ENCODE measurements at regions not wholly inside any gene's neighbourhood (a gene's known extent, or its start where the extent isn't known, plus 50 kb on each side); places are given as distances from the start of the nearest gene placed in this dataset.
"Not testable (repeated sequence)": the region's sequence is repeated elsewhere in the genome, so short reads cannot be mapped to it uniquely, and the experiment has no call there.

- no peak for DNase-seq
Measured at GRCh38 chr1:187920976-187921375, 1092.2 kb downstream of the PLA2G4A start.

GRCh38 chr1:187921426-187921825 is 1092.7 kb downstream of the PLA2G4A start:
- no peak for DNase-seq

GRCh38 chr1:187922255-187922654 is 1093.5 kb downstream of the PLA2G4A start:
- no peak for DNase-seq

DNA sequence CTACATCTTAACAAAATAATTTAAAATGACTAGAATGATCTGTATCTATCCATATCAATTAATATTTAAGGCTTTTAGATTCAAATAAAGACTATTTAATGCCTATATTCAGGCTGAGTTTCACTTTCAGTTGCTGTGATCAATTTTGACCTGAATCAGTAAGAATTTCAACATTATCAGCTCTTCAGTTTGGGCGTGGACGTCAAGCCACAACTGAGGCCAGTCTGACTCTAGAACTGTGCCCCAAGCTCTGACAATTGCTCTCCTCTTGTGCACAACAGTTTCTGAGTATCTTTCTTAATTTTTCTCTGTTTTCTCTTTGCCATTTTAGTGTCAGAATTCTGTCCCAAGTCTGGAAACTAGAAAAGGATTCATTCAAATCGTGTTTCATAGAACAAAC is 1095.5 kb downstream of the PLA2G4A start:
- no peak for DNase-seq

DNA sequence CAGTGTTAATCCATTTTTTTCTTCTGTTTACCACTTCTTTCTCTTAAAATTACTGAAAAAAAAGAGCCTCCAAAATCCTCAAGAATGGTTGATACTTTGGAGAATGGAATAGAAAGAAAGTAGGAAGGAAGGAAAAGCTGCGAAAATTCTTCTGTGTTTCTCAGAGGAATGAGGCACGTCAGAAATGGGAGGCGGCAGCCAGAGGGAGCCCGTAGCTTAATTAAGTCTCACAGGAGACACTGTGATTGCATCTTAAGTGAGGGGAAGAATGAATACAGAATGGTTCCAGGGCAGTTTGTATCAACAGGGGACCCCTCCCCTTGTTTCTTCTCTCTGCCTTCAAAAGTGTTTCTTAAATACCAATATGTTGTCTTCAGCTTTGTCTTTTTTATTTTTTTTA is 1099.5 kb downstream of the PLA2G4A start:
- DNase-seq = no peak

GRCh38 chr1:187928696-187929095 is 1099.9 kb downstream of the PLA2G4A start:
- no peak for DNase-seq

- no peak for DNase-seq
Measured at GRCh38 chr1:187931776-187932175, 1103.0 kb downstream of the PLA2G4A start.

- no peak for DNase-seq
Measured at GRCh38 chr1:187933562-187934419, 1105.0 kb downstream of the PLA2G4A start.

GRCh38 chr1:187936667-187937066 is 1107.9 kb downstream of the PLA2G4A start:
- DNase-seq = no peak

DNA sequence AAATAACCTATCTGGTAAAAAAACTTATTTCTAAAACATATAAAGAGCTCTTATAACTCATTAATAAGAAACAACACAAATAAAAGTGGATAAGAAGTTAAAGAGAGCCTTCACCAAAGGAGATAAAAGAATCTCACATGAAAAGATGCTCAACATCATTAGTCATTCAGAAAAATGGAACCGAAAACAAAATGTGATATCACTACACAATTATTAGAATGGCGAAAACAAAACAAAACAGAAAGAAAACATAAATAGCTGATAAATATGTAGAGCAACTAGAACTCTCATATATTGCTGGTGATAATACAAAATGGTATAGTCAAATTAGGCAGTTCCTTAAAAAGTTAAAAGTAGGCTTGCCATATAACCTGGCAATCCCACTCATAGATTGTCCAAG is 1109.3 kb downstream of the PLA2G4A start:
- DNase-seq = no peak

- no peak for DNase-seq
Measured at GRCh38 chr1:187942986-187943385, 1114.2 kb downstream of the PLA2G4A start.

GRCh38 chr1:187943606-187944403 is 1115.1 kb downstream of the PLA2G4A start:
- DNase-seq = no peak

DNA sequence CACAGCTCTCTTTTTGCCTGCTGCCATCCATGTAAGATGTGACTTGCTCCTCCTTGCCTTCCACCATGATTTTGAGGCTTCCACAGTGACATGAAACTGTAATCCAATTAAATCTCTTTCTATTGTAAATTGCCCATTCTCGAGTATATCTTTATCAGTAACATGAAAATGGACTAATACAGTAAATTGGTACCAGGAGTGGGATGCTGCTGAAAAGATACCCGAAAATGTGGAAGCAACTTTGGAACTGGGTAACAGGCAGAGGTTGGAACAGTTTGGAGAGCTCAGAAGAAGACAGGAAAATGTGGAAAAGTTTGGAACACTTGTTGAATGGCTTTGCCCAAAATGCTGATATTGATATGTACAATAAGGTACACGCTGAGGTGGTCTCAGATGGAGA is 1117.9 kb downstream of the PLA2G4A start:
- not testable (repeated sequence) for DNase-seq

GRCh38 chr1:187947359-187947758 is 1118.6 kb downstream of the PLA2G4A start:
- DNase-seq = no peak

GRCh38 chr1:187948170-187948794 is 1119.5 kb downstream of the PLA2G4A start:
- no peak for DNase-seq

DNA sequence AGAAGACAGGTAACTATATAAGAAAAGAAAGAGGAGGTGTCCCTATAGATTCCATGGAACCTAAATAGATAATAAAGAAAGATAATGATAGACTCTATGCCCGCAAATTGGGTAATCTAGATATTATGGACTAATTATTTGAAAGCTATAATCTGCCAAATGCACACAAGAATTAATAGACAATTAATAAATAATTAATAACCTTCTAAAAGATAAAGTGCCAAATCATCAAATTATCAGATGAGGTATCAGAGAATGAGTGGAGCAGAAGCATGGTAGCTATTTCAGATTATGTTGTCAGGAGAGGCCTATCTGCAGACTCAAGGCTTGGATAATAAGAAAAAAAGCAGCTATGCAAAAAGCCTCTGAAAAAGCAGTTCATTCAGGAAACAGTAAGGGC is 1120.8 kb downstream of the PLA2G4A start:
- DNase-seq = no peak

- no peak for DNase-seq
Measured at GRCh38 chr1:187951817-187952216, 1123.1 kb downstream of the PLA2G4A start.

- no peak for DNase-seq
Measured at GRCh38 chr1:187952446-187952845, 1123.7 kb downstream of the PLA2G4A start.

DNA sequence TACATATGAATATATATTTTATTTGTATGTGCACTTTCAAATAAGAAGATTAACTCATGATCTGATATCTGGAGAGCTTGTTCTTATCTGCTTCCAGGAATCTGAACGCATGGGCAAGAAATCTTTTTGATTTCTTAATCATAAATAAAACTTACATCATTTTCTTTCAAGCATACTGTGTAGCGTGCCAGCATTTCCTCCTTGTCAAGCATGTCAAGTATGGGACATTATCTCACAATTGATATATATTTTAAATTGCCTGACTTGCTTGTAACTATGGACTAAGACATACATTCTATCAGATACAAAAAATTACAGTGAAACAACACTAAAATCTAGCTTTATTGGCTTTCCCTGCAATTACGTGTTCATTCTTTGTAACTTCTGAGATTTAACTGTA is 1128.2 kb downstream of the PLA2G4A start:
- no peak for DNase-seq

DNA sequence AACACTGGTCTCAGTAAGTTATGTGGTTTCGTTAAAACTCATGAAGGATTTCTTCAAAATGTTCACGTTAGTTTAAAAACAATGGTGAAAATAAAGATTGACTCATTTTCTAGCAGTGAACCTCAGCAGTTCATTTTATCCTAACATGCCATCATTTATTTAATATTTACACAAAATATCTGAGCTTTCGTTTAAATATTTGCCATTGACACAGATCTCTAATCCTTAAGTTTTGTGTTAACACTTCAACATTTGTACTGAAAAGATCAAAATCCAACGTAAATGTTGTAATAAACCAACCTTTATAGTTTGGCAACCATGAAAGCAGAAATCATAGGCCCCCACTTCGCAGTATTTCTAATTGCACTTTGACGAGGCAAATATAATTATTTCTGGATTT is 1129.5 kb downstream of the PLA2G4A start:
- DNase-seq = no peak

GRCh38 chr1:187959062-187959461 is 1130.3 kb downstream of the PLA2G4A start:
- DNase-seq = no peak

DNA sequence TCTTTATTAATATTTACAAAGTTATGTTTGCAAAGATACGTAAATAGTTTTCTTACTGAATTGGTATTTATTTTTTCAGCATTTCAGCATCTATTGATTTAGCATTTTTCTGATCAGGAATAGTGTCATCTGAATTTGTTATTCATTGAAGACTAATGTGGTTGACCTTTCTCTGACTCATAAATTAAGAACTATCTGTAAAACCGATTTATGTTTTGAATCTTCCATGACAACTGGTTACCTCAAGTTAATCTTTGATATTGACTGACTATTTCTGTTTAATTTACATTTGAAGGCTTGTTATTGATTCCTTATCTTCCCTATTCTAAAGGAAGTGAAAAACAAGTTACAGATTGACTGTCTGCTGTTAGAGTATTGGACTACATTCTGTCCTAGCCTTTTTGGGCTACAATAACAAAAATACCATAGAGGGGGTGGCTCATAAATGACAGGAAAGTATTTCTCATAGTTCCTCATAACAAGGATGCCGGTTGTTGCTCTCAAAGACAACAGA is 1131.4 kb downstream of the PLA2G4A start:
- no peak for DNase-seq

DNA sequence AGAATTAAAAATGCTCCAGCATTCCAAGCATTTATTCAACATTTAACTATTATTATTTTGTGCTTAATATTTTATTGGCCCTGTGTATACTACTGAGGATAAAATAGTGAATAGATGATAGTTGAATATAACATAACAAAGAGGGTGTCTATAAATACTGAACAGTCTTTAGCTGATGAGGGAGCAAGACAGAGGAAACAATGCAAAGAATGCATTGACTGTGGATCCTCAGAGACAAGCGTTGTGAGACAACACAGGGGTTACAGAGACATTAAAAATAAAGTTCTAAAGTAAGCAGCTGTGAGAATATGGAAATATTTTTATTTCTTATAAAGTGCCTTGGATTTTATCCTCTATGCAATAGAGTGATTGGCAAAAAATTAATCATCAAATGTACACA is 1133.1 kb downstream of the PLA2G4A start:
- DNase-seq = no peak

Measured in NCI-H446 (cell line).